SIG-M5 treated with dmso at 0.1 percent for 504 hours (cell line): ENCODE measurements at regions not wholly inside any gene's neighbourhood (a gene's known extent, or its start where the extent isn't known, plus 50 kb on each side); places are given as distances from the start of the nearest gene placed in this dataset.

Source experiments
- DNase-seq: peaks from one replicate; lab custom pipeline; 2025; ENCODE audit not compliant: unreplicated experiment; lab: John Stamatoyannopoulos, UW

GRCh38 chr17:69820876-69821473, 254.1 kb upstream of the KCNJ16 start:
- DNase-seq: no peak

- no peak for DNase-seq
Measured at GRCh38 chr17:69822314-69822875, 252.6 kb upstream of the KCNJ16 start.

GRCh38 chr17:69828087-69828486, 246.9 kb upstream of the KCNJ16 start:
- DNase-seq: no peak

- no peak for DNase-seq
Measured at GRCh38 chr17:69834494-69834893, 240.5 kb upstream of the KCNJ16 start.

- no peak for DNase-seq
Measured at GRCh38 chr17:69851736-69852135, 223.3 kb upstream of the KCNJ16 start.

GRCh38 chr17:69853541-69854224, 221.3 kb upstream of the KCNJ16 start:
- no peak for DNase-seq

- DNase-seq: no peak
Measured at GRCh38 chr17:69854225-69854780, 220.7 kb upstream of the KCNJ16 start.

- DNase-seq: no peak
Measured at GRCh38 chr17:69856946-69857345, 218.1 kb upstream of the KCNJ16 start.

- no peak for DNase-seq
Measured at GRCh38 chr17:69857412-69857835, 217.6 kb upstream of the KCNJ16 start.

- DNase-seq: no peak
Measured at GRCh38 chr17:69858460-69858859, 216.6 kb upstream of the KCNJ16 start.

GRCh38 chr17:69860142-69860680, 214.8 kb upstream of the KCNJ16 start:
- no peak for DNase-seq

- no peak for DNase-seq
Measured at GRCh38 chr17:69864462-69864861, 210.6 kb upstream of the KCNJ16 start.

GRCh38 chr17:69869667-69870066, 205.4 kb upstream of the KCNJ16 start:
- no peak for DNase-seq

- DNase-seq: no peak
Measured at GRCh38 chr17:69870091-69870530, 204.9 kb upstream of the KCNJ16 start.

- DNase-seq: no peak
Measured at GRCh38 chr17:69870751-69871199, 204.2 kb upstream of the KCNJ16 start.

GRCh38 chr17:69871318-69871717, 203.7 kb upstream of the KCNJ16 start:
- DNase-seq: no peak

- DNase-seq: no peak
Measured at GRCh38 chr17:69872675-69873262, 202.3 kb upstream of the KCNJ16 start.

GRCh38 chr17:69874175-69874670, 200.8 kb upstream of the KCNJ16 start:
- no peak for DNase-seq

GRCh38 chr17:69876757-69877156, 198.3 kb upstream of the KCNJ16 start:
- DNase-seq: no peak

- DNase-seq: no peak
Measured at GRCh38 chr17:69878661-69879060, 196.4 kb upstream of the KCNJ16 start.

- DNase-seq: no peak
Measured at GRCh38 chr17:69879576-69879975, 195.4 kb upstream of the KCNJ16 start.
